Liver (tissue), 8 donors: ENCODE measurements at regions not wholly inside any gene's neighbourhood (a gene's known extent, or its start where the extent isn't known, plus 50 kb on each side); places are given as distances from the start of the nearest gene placed in this dataset.

Experiments
- DNase-seq: peaks from one replicate; pipeline ENCODE4 v3.0.0-alpha.2; 2017; ENCODE audit warnings: low spot score
- H3K27ac ChIP-seq, 2 donors: one replicate each; pipeline ENCODE4 v1.7.0; 2013; ENCODE audit warnings: inconsistent platforms in 2 of 2, low read length in 2 of 2, control low read depth in 1 of 2, low read depth in 1 of 2, mild to moderate bottlenecking in 1 of 2
- H3K27me3 ChIP-seq, 4 donors: one replicate each; pipeline versions ENCODE4 v1.6.1 to v1.7.0; 2013; ENCODE audit warnings: low read length in 3 of 4, inconsistent platforms in 1 of 4, mild to moderate bottlenecking in 1 of 4, moderate library complexity in 1 of 4; ENCODE audit not compliant: control insufficient read depth in 4 of 4, insufficient read depth in 4 of 4
- H3K36me3 ChIP-seq, 4 donors: one replicate each; pipeline versions ENCODE4 v1.6.1 to v1.7.0; 2013; ENCODE audit warnings: low read length in 3 of 4, mild to moderate bottlenecking in 3 of 4, low read depth in 1 of 4, moderate library complexity in 1 of 4; ENCODE audit not compliant: control insufficient read depth in 4 of 4, insufficient read depth in 3 of 4
- H3K4me1 ChIP-seq, 4 donors: one replicate each; pipeline versions ENCODE4 v1.6.1 to v1.7.0; 2013; ENCODE audit warnings: low read length in 3 of 4, mild to moderate bottlenecking in 3 of 4, moderate library complexity in 1 of 4; ENCODE audit not compliant: control insufficient read depth in 4 of 4, insufficient read depth in 4 of 4
- H3K4me3 ChIP-seq, 3 donors: one replicate each; pipeline versions ENCODE4 v1.6.1 to v1.7.0; 2013; ENCODE audit warnings: low read length in 3 of 3, control low read depth in 1 of 3, low read depth in 1 of 3, mild to moderate bottlenecking in 1 of 3
- H3K9ac ChIP-seq, 2 donors: one replicate each; pipeline ENCODE4 v1.7.0; 2013; ENCODE audit warnings: low read length in 2 of 2, mild to moderate bottlenecking in 2 of 2, moderate library complexity in 2 of 2, control low read depth in 1 of 2, low read depth in 1 of 2
- H3K9me3 ChIP-seq, 4 donors: one replicate each; pipeline versions ENCODE4 v1.6.1 to v1.7.0; 2013; ENCODE audit warnings: low read length in 3 of 4; ENCODE audit not compliant: control insufficient read depth in 4 of 4
- ATF3 ChIP-seq: IDR thresholded peaks from 2 replicates; pipeline ENCODE4 v1.6.1; 2016; ENCODE audit warnings: antibody characterized with exemption
- EGR1 ChIP-seq, 2 donors: IDR thresholded peaks; 2 replicates each; pipeline ENCODE4 v1.6.1; 2016 to 2018; ENCODE audit warnings: antibody characterized with exemption in 2 of 2, low read depth in 2 of 2
- FOXA1 ChIP-seq: IDR thresholded peaks from 2 replicates; pipeline ENCODE4 v1.6.1; 2016; ENCODE audit warnings: antibody characterized with exemption
- FOXA2 ChIP-seq: IDR thresholded peaks from 2 replicates; pipeline ENCODE4 v1.6.1; 2016; ENCODE audit warnings: antibody characterized with exemption
- GABPA ChIP-seq, 2 donors: IDR thresholded peaks in 1 of 2; conservative IDR thresholded peaks in 1 of 2; 2 replicates each; pipeline ENCODE4 v1.6.1; 2016; ENCODE audit warnings: antibody characterized with exemption in 2 of 2, mild to moderate bottlenecking in 1 of 2, moderate library complexity in 1 of 2
- HNF4A ChIP-seq, 2 donors: conservative IDR thresholded peaks; 2 replicates each; pipeline ENCODE4 v1.6.1; 2016; ENCODE audit warnings: antibody characterized with exemption in 2 of 2, mild to moderate bottlenecking in 2 of 2
- HNF4G ChIP-seq: IDR thresholded peaks from 2 replicates; pipeline ENCODE4 v1.6.1; 2016; ENCODE audit warnings: antibody characterized with exemption
- JUND ChIP-seq, 2 donors: IDR thresholded peaks; 2 replicates each; pipeline ENCODE4 v1.6.1; 2016; ENCODE audit warnings: antibody characterized with exemption in 2 of 2
- MAX ChIP-seq: IDR thresholded peaks from 2 replicates; pipeline ENCODE4 v1.6.1; 2016; ENCODE audit warnings: antibody characterized with exemption
- NR2F2 ChIP-seq: IDR thresholded peaks from 2 replicates; pipeline ENCODE4 v1.6.1; 2016; ENCODE audit warnings: antibody characterized with exemption
- RAD21 ChIP-seq, 2 donors: IDR thresholded peaks; 2 replicates each; pipeline ENCODE4 v1.6.1; 2016; ENCODE audit warnings: antibody characterized with exemption in 2 of 2, mild to moderate bottlenecking in 2 of 2
- RXRA ChIP-seq, 2 donors: IDR thresholded peaks; 2 replicates each; pipeline ENCODE4 v1.6.1; 2017 to 2018; ENCODE audit warnings: antibody characterized with exemption in 2 of 2, mild to moderate bottlenecking in 1 of 2
- SP1 ChIP-seq: IDR thresholded peaks from 2 replicates; pipeline ENCODE4 v1.6.1; 2018; ENCODE audit warnings: antibody characterized with exemption, mild to moderate bottlenecking
- TAF1 ChIP-seq: conservative IDR thresholded peaks from 2 replicates; pipeline ENCODE4 v1.6.1; 2016; ENCODE audit warnings: antibody characterized with exemption, mild to moderate bottlenecking
- YY1 ChIP-seq: IDR thresholded peaks from 2 replicates; pipeline ENCODE4 v1.6.1; 2016; ENCODE audit warnings: antibody characterized with exemption, mild to moderate bottlenecking
- WGBS: extraction: QIAGEN DNeasy Blood & Tissue Kit; methylation state at CpG from one replicate; pipeline ENCODE4 v1.1.7; 2013; 5-methylcytosine and 5-hydroxymethylcytosine counted together
- TF ChIP-seq, protein P1 (sequence below): fragments of 150-350 bp; IDR thresholded peaks from 2 replicates; pipeline ENCODE4 v1.5.1; 2017; ENCODE audit warnings: improper control_type of control experiment, low read depth, low read length; ENCODE audit not compliant: missing input control
- TF ChIP-seq, protein P2 (sequence below): IDR thresholded peaks from 2 replicates; pipeline ENCODE4 v1.6.1; 2016; ENCODE audit warnings: antibody characterized with exemption
- TF ChIP-seq, protein P3 (sequence below): IDR thresholded peaks from 2 replicates; pipeline ENCODE4 v1.6.1; 2016; ENCODE audit warnings: antibody characterized with exemption, mild to moderate bottlenecking
- donor health status: healthy.
- donor health status: healthy.
- donor health status: healthy.
- donor health status: healthy.
- donor health status: healthy.

- WGBS: 94% methylated on average over 17 of the region's 17 CpGs
- Histone ChIP-seq H3K27me3 (no peaks in the 10 kb centered on the region), H3K4me3 (no peak overlapping the region), H3K9ac (no peak overlapping the region), H3K27ac (no peak overlapping the region), H3K9me3 (no peaks in the 10 kb centered on the region), H3K4me1 (no peaks in the 10 kb centered on the region), H3K36me3 (no peaks in the 10 kb centered on the region)
- no peak for DNase-seq
- TF ChIP-seq NR2F2: no peak
- TF ChIP-seq, protein P1, sequence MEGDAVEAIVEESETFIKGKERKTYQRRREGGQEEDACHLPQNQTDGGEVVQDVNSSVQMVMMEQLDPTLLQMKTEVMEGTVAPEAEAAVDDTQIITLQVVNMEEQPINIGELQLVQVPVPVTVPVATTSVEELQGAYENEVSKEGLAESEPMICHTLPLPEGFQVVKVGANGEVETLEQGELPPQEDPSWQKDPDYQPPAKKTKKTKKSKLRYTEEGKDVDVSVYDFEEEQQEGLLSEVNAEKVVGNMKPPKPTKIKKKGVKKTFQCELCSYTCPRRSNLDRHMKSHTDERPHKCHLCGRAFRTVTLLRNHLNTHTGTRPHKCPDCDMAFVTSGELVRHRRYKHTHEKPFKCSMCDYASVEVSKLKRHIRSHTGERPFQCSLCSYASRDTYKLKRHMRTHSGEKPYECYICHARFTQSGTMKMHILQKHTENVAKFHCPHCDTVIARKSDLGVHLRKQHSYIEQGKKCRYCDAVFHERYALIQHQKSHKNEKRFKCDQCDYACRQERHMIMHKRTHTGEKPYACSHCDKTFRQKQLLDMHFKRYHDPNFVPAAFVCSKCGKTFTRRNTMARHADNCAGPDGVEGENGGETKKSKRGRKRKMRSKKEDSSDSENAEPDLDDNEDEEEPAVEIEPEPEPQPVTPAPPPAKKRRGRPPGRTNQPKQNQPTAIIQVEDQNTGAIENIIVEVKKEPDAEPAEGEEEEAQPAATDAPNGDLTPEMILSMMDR: no peak
- TF ChIP-seq GABPA (IDR thresholded peaks at IDR 0.05 in 1 of 2, conservative IDR thresholded peaks at IDR 0.05 in 1 of 2): no peak
- TF ChIP-seq RAD21 (IDR thresholded peaks at IDR 0.05): no peak
- TF ChIP-seq YY1: no peak
- TF ChIP-seq RXRA (IDR thresholded peaks at IDR 0.05): no peak
- TF ChIP-seq FOXA1: no peak
- TF ChIP-seq MAX: no peak
Measured at GRCh38 chr3:194939949-194940770, 254.5 kb downstream of the FAM43A start.

DNA sequence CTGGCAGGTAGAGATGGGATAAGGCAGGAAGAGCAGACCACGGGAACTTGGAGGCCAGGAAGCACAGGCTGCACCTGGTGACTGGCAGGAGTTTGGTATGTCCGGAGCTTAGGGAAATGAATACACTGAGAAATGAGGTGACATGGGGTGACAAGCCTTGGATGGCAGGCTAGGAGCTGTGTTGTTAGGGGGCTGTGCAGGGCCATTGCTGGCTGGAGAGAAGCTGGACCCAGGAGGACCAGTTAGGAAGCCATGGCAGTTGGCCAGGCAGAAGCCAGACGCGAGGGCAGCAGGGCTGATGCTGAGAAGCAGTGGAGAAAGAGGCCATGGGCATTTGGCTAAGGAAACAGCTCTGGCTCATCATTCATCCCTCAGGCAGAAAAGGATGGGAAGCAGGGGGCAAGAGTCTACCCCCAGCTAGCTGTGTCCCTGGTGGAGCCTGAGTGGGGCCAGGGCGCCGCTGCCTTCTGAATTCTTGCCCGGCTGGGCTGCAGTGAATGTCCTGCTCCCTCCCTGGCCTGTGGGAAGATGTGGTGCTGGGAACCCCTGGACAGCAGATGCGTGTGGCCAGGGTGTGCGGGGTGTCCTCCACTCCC is 255.8 kb downstream of the FAM43A start:
- no peak overlapping the region for H3K9ac ChIP-seq
- no peaks in the 10 kb centered on the region for H3K9me3 ChIP-seq
- H3K36me3 ChIP-seq: no peaks in the 10 kb centered on the region
- DNase-seq: no peak
- WGBS: 86% methylated on average over 9 of the region's 9 CpGs
- no peak overlapping the region for H3K27ac ChIP-seq
- H3K4me3 ChIP-seq: no peak overlapping the region
- H3K4me1 ChIP-seq: no peaks in the 10 kb centered on the region
- H3K27me3 ChIP-seq: no peaks in the 10 kb centered on the region
- TF ChIP-seq, protein P2, sequence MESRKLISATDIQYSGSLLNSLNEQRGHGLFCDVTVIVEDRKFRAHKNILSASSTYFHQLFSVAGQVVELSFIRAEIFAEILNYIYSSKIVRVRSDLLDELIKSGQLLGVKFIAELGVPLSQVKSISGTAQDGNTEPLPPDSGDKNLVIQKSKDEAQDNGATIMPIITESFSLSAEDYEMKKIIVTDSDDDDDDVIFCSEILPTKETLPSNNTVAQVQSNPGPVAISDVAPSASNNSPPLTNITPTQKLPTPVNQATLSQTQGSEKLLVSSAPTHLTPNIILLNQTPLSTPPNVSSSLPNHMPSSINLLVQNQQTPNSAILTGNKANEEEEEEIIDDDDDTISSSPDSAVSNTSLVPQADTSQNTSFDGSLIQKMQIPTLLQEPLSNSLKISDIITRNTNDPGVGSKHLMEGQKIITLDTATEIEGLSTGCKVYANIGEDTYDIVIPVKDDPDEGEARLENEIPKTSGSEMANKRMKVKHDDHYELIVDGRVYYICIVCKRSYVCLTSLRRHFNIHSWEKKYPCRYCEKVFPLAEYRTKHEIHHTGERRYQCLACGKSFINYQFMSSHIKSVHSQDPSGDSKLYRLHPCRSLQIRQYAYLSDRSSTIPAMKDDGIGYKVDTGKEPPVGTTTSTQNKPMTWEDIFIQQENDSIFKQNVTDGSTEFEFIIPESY: no peak
- TF ChIP-seq NR2F2 (no peak), RXRA (IDR thresholded peaks at IDR 0.05) (no peak), HNF4G (no peak), HNF4A (conservative IDR thresholded peaks at IDR 0.05) (no peak), ATF3 (no peak), RAD21 (IDR thresholded peaks at IDR 0.05) (no peak), FOXA1 (no peak), JUND (IDR thresholded peaks at IDR 0.05) (no peak), EGR1 (IDR thresholded peaks at IDR 0.05; ENCODE audit: low read depth in 2 of 2) (no peak), MAX (no peak), SP1 (no peak), YY1 (no peak), GABPA (IDR thresholded peaks at IDR 0.05 in 1 of 2, conservative IDR thresholded peaks at IDR 0.05 in 1 of 2) (no peak), FOXA2 (no peak), TAF1 (no peak)
- TF ChIP-seq, protein P3, sequence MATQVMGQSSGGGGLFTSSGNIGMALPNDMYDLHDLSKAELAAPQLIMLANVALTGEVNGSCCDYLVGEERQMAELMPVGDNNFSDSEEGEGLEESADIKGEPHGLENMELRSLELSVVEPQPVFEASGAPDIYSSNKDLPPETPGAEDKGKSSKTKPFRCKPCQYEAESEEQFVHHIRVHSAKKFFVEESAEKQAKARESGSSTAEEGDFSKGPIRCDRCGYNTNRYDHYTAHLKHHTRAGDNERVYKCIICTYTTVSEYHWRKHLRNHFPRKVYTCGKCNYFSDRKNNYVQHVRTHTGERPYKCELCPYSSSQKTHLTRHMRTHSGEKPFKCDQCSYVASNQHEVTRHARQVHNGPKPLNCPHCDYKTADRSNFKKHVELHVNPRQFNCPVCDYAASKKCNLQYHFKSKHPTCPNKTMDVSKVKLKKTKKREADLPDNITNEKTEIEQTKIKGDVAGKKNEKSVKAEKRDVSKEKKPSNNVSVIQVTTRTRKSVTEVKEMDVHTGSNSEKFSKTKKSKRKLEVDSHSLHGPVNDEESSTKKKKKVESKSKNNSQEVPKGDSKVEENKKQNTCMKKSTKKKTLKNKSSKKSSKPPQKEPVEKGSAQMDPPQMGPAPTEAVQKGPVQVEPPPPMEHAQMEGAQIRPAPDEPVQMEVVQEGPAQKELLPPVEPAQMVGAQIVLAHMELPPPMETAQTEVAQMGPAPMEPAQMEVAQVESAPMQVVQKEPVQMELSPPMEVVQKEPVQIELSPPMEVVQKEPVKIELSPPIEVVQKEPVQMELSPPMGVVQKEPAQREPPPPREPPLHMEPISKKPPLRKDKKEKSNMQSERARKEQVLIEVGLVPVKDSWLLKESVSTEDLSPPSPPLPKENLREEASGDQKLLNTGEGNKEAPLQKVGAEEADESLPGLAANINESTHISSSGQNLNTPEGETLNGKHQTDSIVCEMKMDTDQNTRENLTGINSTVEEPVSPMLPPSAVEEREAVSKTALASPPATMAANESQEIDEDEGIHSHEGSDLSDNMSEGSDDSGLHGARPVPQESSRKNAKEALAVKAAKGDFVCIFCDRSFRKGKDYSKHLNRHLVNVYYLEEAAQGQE: no peak
- TF ChIP-seq, protein P1: no peak
